Psoas muscle (tissue), 7 donors: ENCODE measurements at regions not wholly inside any gene's neighbourhood (a gene's known extent, or its start where the extent isn't known, plus 50 kb on each side); places are given as distances from the start of the nearest gene placed in this dataset.
A peak's percentile ranks its signal among the peaks of the same experiment; 100 is the strongest.
"Not testable (repeated sequence)": the region's sequence is repeated elsewhere in the genome, so short reads cannot be mapped to it uniquely, and the experiment has no call there.

ENCODE experiments used
- ATAC-seq, 4 donors: fragments of 200-7000 bp; cut with Tn5 transposase; one replicate each; pipeline ENCODE4 v1.9.1; 2020; ENCODE audit warnings: moderate library complexity in 3 of 4, mild to moderate bottlenecking in 2 of 4
- DNase-seq, 2 donors: peaks; one replicate each; pipeline ENCODE4 v3.0.0-alpha.2; 2020
- H3K27ac ChIP-seq: fragments of 200-600 bp; one replicate; pipeline ENCODE4 v1.8.0; 2022
- H3K27me3 ChIP-seq, 3 donors: fragments of 200-600 bp in 1 of 3; one replicate each; pipeline versions ENCODE4 v1.6.1 to v1.8.0; 2013 to 2022; ENCODE audit warnings: low read length in 2 of 3, mild to moderate bottlenecking in 2 of 3, moderate library complexity in 1 of 3; ENCODE audit not compliant: insufficient read depth in 3 of 3
- H3K36me3 ChIP-seq, 2 donors: fragments of 200-600 bp in 1 of 2; one replicate each; pipeline versions ENCODE4 v1.6.1 to v1.8.0; 2013 to 2022; ENCODE audit warnings: low read depth in 1 of 2, mild to moderate bottlenecking in 1 of 2, moderate library complexity in 1 of 2; ENCODE audit not compliant: insufficient read depth in 1 of 2
- H3K4me1 ChIP-seq: fragments of 200-600 bp; one replicate; pipeline ENCODE4 v1.8.0; 2022
- H3K4me3 ChIP-seq: fragments of 200-600 bp; one replicate; pipeline ENCODE4 v1.8.0; 2022; ENCODE audit warnings: mild to moderate bottlenecking
- H3K9me3 ChIP-seq: fragments of 200-600 bp; one replicate; pipeline ENCODE4 v1.8.0; 2022
- CTCF ChIP-seq: fragments of 200-600 bp; IDR thresholded peaks from one replicate; pipeline ENCODE4 v1.8.0; 2022; ENCODE audit warnings: antibody characterized with exemption
- WGBS, 3 donors: extraction: QIAGEN DNeasy Blood & Tissue Kit; methylation state at CpG; one replicate each; pipeline versions ENCODE4 v1.1.6 to v1.1.7; 2013; 5-methylcytosine and 5-hydroxymethylcytosine counted together
- intact Hi-C, 2 donors: fragments of 100-400 bp; cut with DNase I; formaldehyde crosslinking; loops; one replicate each; pipeline versions ENCODE4 v1.11.0 to v1.14.2; 2022
- donor health status: healthy with polysubstance abuse.
- donor health status: DM: no; HTN: no; CAD: no; lungs with moderate emphysema.
- donor health status: Bipolar disorder and iron deficiency.
- donor health status: healthy.
- donor health status: DM: yes; HTN: yes; CAD: no.
- donor health status: DM: no; HTN: no; CAD: no.
- donor health status: DM: yes; HTN: yes; CAD: no.

DNA sequence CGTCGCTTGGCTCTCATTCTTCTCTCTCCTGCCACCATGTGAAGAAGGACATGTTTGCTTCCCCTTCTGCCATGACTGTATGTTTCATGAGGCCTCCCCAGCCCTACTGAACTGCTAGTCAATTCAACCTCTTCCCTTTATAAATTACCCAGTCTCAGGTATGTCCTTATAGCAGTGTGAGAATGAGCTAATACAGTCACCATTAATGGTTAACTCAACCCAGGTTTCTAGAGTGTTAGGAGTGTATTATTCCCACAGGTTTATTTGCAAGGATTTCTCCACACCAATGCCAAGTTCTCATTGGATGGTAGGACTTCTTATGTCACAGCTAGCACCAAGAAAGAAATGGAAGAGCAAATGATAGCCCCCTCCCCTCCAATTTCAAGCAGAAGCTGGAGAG lies 71.9 kb downstream of the DYNAP start:
- DNase-seq (no peak), ATAC-seq (no peak)
- TF ChIP-seq CTCF = no peak
- H3K4me3 ChIP-seq = no peak overlapping the region
- H3K27me3 ChIP-seq = peaks cover 0 to 4% (median 0%) of the 10 kb centered on the region in 3 donors
- 85 to 93% (median 89%) methylated on average over 2 of the region's 2 CpGs for WGBS, 3 donors
- no peaks in the 10 kb centered on the region for H3K9me3 ChIP-seq
- no peaks in the 10 kb centered on the region for H3K36me3 ChIP-seq
- intact Hi-C loops = no loop called here
- H3K27ac ChIP-seq = no peak overlapping the region
- no peaks in the 10 kb centered on the region for H3K4me1 ChIP-seq

DNA sequence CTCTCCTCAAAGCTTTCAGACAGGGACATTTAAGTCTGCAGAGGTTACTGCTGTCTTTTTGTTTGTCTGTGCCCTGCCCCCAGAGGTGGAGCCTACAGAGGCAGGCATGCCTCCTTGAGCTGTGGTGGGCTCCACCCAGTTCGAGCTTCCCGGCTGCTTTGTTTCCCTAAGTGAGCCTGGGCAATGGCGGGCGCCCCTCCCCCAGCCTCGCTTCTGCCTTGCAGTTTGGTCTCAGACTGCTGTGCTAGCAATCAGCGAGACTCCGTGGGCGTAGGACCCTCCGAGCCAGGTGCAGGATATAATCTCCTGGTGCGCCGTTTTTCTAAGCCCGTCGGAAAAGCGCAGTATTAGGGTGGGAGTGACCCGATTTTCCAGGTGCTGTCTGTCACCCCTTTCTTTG lies 78.7 kb downstream of the DYNAP start:
- DNase-seq, H3K4me3 ChIP-seq, H3K9me3 ChIP-seq, ATAC-seq, H3K4me1 ChIP-seq, H3K36me3 ChIP-seq, H3K27ac ChIP-seq, H3K27me3 ChIP-seq: not testable (repeated sequence)
- 88 to 92% (median 91%) methylated on average over 14 to 15 of the region's 15 CpGs for WGBS, 3 donors
- intact Hi-C loops = loop anchor here (2.0 to 10.0 kb wide), 4 partner anchors 115 to 272 kb away; no protein-coding TSS in a partner anchor

DNA sequence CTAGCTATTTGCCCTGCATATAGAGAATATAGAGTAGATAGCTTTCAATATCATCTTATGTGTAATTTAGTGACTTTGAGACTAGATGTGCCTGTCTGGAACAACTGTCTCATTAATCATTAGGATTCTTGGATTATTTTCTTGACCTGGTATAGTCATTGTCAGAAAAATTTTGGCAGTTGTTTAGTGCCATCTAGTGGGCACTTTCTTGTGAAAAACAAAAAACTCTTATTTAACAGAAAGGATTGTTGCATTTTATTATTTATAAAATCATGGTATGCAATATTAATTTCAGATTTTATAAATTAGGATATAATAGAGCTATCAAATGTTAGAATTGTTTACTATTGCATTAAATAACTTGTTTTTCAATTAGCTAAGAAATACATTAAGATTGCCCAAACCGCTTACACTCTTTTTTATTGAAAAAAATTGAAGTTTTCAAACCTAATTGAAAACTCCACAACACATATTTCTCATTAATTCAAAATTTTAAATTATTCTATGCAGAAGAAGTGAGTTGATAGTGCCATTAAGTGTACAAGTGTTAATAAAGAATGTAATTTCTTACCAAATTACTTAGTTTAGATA lies 80.3 kb downstream of the DYNAP start:
- DNase-seq (no peak), ATAC-seq (no peak)
- peak; percentile 51 for TF ChIP-seq CTCF
- no peak overlapping the region for H3K4me3 ChIP-seq
- no peaks in the 10 kb centered on the region for H3K4me1 ChIP-seq
- H3K27me3 ChIP-seq = no peaks in the 10 kb centered on the region
- intact Hi-C loops = loop anchor here (2.0 to 10.0 kb wide), 4 partner anchors 117 to 274 kb away; no protein-coding TSS in a partner anchor
- 97 to 100% (median 99%) methylated on average over 1 of the region's 1 CpG for WGBS, 3 donors
- H3K9me3 ChIP-seq = no peaks in the 10 kb centered on the region
- H3K36me3 ChIP-seq = no peaks in the 10 kb centered on the region
- no peak overlapping the region for H3K27ac ChIP-seq

GRCh38 chr18:54672109-54672508 lies 81.1 kb downstream of the DYNAP start:
- Histone ChIP-seq H3K36me3 (no peaks in the 10 kb centered on the region), H3K9me3 (no peaks in the 10 kb centered on the region), H3K4me1 (no peaks in the 10 kb centered on the region), H3K27me3 (no peaks in the 10 kb centered on the region), H3K4me3 (no peak overlapping the region), H3K27ac (no peak overlapping the region)
- 87 to 91% (median 88%) methylated on average over 6 of the region's 6 CpGs for WGBS, 3 donors
- intact Hi-C loops = loop anchor here (5.0 to 10.0 kb wide), 3 partner anchors 117 to 275 kb away; no protein-coding TSS in a partner anchor
- ATAC-seq = no peak
- DNase-seq = no peak
- TF ChIP-seq CTCF = no peak

GRCh38 chr18:54672846-54673475 lies 81.9 kb downstream of the DYNAP start:
- Histone ChIP-seq H3K4me3 (no peak overlapping the region), H3K4me1 (no peaks in the 10 kb centered on the region), H3K36me3 (no peaks in the 10 kb centered on the region), H3K27me3 (no peaks in the 10 kb centered on the region), H3K27ac (no peak overlapping the region), H3K9me3 (no peaks in the 10 kb centered on the region)
- DNase-seq (no peak), ATAC-seq (no peak)
- no peak for TF ChIP-seq CTCF
- 49 to 60% (median 60%) methylated on average over 6 of the region's 6 CpGs for WGBS, 3 donors
- intact Hi-C loops = loop anchor here (5.0 to 10.0 kb wide), 3 partner anchors 118 to 276 kb away; no protein-coding TSS in a partner anchor
